ENCODE measurements at regions not wholly inside any gene's neighbourhood (a gene's known extent, or its start where the extent isn't known, plus 50 kb on each side); places are given as distances from the start of the nearest gene placed in this dataset.
A peak's percentile ranks its signal among the peaks of the same experiment; 100 is the strongest.

GRCh38 chr4:112063260-112063659 lies 82.0 kb upstream of the FAM241A start:
- TF ChIP-seq BHLHE40 (IDR thresholded peaks at IDR 0.05; ENCODE audit: low read depth, low read length) (no peak), CTCF (IDR thresholded peaks at IDR 0.05) (0 out of 3 replicates have a peak, but pooled peaks have one; percentile 15), EHMT2 (IDR thresholded peaks at IDR 0.05; ENCODE audit: low read depth) (no peak), POLR2A (IDR thresholded peaks at IDR 0.05; ENCODE audit: low read length) (no peak), CHD2 (IDR thresholded peaks at IDR 0.05; ENCODE audit: low read length, partially characterized antibody) (no peak), EP300 (IDR thresholded peaks at IDR 0.05) (no peak), SMC3 (IDR thresholded peaks at IDR 0.05) (no peak)
